ENCODE measurements at regions not wholly inside any gene's neighbourhood (a gene's known extent, or its start where the extent isn't known, plus 50 kb on each side); places are given as distances from the start of the nearest gene placed in this dataset.

GRCh38 chr5:77157732-77158532 is 52.5 kb upstream of the PDE8B start:
- no peak overlapping the region for H3K27ac ChIP-seq (ENCODE audit: low read depth, low read length)
- no peaks in the 10 kb centered on the region for H3K9me3 ChIP-seq (ENCODE audit: control insufficient read depth, insufficient read depth, low read length)
- POLR2A ChIA-PET, result no interaction called here
- no peaks in the 10 kb centered on the region for H3K27me3 ChIP-seq (ENCODE audit: control insufficient read depth, insufficient read depth, low read length)
- CTCF ChIA-PET, result interaction anchor here (2.8 kb wide), 1 partner anchor 13 kb away, joined by 22 read pairs; no protein-coding TSS in a partner anchor
- DNase-seq (ENCODE audit: low read depth, low spot score), result no peak
- TF ChIP-seq, protein P1, sequence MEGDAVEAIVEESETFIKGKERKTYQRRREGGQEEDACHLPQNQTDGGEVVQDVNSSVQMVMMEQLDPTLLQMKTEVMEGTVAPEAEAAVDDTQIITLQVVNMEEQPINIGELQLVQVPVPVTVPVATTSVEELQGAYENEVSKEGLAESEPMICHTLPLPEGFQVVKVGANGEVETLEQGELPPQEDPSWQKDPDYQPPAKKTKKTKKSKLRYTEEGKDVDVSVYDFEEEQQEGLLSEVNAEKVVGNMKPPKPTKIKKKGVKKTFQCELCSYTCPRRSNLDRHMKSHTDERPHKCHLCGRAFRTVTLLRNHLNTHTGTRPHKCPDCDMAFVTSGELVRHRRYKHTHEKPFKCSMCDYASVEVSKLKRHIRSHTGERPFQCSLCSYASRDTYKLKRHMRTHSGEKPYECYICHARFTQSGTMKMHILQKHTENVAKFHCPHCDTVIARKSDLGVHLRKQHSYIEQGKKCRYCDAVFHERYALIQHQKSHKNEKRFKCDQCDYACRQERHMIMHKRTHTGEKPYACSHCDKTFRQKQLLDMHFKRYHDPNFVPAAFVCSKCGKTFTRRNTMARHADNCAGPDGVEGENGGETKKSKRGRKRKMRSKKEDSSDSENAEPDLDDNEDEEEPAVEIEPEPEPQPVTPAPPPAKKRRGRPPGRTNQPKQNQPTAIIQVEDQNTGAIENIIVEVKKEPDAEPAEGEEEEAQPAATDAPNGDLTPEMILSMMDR (IDR thresholded peaks at IDR 0.05; ENCODE audit: low read depth, low read length), result no peak
- no peak overlapping the region for H3K4me3 ChIP-seq (ENCODE audit: low read depth, low read length)

DNA sequence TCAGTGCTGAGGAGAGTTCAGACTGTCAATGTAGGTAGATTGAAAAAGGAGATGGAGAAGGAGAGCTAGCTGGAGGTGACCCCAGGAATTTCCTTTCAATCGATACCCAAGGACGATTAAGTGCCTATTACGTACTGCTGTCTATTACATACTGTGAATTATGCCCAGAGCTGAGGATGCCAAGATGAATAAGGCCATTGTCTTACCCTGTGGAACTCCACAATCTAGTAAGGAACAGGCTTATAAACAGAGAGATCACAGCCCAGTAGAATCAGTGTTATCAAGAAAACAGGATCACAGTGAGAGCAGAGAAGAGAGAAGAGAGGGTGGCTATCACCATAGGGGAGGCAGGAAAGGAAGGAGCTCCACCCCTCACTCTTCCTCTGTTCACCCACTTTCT is 54.1 kb upstream of the PDE8B start:
- DNase-seq (ENCODE audit: low read depth, low spot score), result no peak
- ChIA-PET CTCF (interaction anchor here (1.8 to 2.8 kb wide), 2 partner anchors 12 to 336 kb away, joined by 10 to 22 read pairs; partner anchors contain the start of gene WDR41), POLR2A (no interaction called here)
- H3K9me3 ChIP-seq (ENCODE audit: control insufficient read depth, insufficient read depth, low read length), result no peaks in the 10 kb centered on the region
- TF ChIP-seq, protein P1 (IDR thresholded peaks at IDR 0.05; ENCODE audit: low read depth, low read length), result no peak
- H3K27me3 ChIP-seq (ENCODE audit: control insufficient read depth, insufficient read depth, low read length), result no peaks in the 10 kb centered on the region
- no peak overlapping the region for H3K4me3 ChIP-seq (ENCODE audit: low read depth, low read length)
- no peak overlapping the region for H3K27ac ChIP-seq (ENCODE audit: low read depth, low read length)

DNA sequence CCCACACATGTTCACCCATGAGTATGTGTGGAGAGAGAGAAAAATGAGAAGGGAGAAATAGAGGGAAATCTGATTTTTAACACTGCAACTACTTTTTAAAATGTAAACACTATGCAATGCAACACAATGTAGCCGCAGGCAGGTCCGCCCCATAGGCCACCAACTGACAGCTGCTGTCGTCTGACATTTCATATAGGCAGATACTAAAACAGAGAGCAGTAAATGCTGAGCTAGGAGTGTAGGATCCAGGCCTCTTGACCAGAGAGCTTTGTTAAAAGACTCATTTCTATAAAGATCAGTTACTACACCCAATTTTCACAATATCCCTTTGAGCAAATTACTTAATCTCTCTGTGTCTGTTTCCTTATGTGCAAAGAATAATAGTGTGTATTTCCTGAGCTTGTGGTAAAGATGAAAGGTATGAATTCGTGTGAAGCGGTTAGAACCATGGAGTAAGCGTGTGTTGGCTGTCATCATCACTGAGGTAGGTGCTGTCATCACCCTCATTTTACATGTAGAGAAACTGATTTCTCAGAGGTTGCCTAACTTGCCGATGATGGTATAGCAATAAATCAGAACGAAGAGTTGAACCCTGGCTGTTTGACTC is 55.2 kb upstream of the PDE8B start:
- Histone ChIP-seq H3K27ac (ENCODE audit: low read depth, low read length) (no peak overlapping the region), H3K9me3 (ENCODE audit: control insufficient read depth, insufficient read depth, low read length) (no peaks in the 10 kb centered on the region), H3K4me3 (ENCODE audit: low read depth, low read length) (no peak overlapping the region), H3K27me3 (ENCODE audit: control insufficient read depth, insufficient read depth, low read length) (no peaks in the 10 kb centered on the region)
- TF ChIP-seq, protein P1 (IDR thresholded peaks at IDR 0.05; ENCODE audit: low read depth, low read length), result no peak
- DNase-seq (ENCODE audit: low read depth, low spot score), result no peak
- ChIA-PET POLR2A (no interaction called here), CTCF (interaction anchor here (1.8 to 2.8 kb wide), 2 partner anchors 10 to 337 kb away, joined by 10 to 22 read pairs; partner anchors contain the start of gene WDR41)

DNA sequence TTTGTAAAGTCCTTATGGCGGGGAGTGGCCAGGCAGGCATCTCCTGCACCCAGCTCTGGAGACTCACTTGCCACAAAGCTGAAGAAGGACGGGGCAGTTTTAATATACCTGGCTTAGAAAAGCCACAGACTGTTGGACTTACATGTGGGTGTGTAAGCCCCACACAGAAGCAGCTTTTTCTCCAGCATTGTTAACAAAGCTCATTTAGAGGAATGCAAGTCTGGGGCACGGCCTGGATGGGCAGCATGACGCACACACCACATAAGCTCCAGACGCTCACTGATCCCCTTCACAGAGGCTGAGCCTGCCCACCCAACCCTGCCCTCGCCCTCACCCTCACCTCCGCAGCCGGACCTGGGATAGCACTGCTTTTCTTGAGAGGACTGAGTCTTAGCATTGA is 58.0 kb upstream of the PDE8B start:
- Histone ChIP-seq H3K9me3 (ENCODE audit: control insufficient read depth, insufficient read depth, low read length) (no peaks in the 10 kb centered on the region), H3K27ac (ENCODE audit: low read depth, low read length) (no peak overlapping the region), H3K27me3 (ENCODE audit: control insufficient read depth, insufficient read depth, low read length) (no peaks in the 10 kb centered on the region), H3K4me3 (ENCODE audit: low read depth, low read length) (no peak overlapping the region)
- no peak for DNase-seq (ENCODE audit: low read depth, low spot score)
- ChIA-PET CTCF (interaction anchor here (0.9 to 1.0 kb wide), 2 partner anchors 8 to 24 kb away, joined by 3 to 4 read pairs; no protein-coding TSS in a partner anchor), POLR2A (interaction anchor here (0.5 kb wide), 1 partner anchor 558 kb away, joined by 3 read pairs; no protein-coding TSS in a partner anchor)
- TF ChIP-seq, protein P1 (IDR thresholded peaks at IDR 0.05; ENCODE audit: low read depth, low read length), result no peak

DNA sequence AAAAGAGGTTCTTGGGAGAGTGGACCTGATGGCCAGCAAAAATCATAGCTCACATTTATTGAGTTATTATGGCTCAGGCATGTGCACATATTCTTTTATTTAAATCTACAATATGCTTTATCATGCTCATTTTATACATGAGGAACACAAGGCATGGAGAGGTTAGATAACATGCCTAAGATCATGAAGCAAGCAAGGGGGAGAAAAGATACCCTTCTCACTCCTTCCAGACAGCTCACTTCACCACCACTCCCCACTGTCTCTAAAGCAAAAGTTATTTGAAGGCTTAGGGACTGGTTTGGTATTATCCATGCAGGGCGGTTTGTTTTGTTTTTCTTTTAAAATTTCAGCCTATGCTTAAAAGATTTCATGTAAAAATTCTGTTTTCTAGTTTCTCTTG is 59.0 kb upstream of the PDE8B start:
- no peaks in the 10 kb centered on the region for H3K9me3 ChIP-seq (ENCODE audit: control insufficient read depth, insufficient read depth, low read length)
- H3K27ac ChIP-seq (ENCODE audit: low read depth, low read length), result no peak overlapping the region
- TF ChIP-seq, protein P1 (IDR thresholded peaks at IDR 0.05; ENCODE audit: low read depth, low read length), result no peak
- ChIA-PET POLR2A (no interaction called here), CTCF (interaction anchor here (1.6 kb wide), 1 partner anchor 341 kb away, joined by 8 read pairs; the partner anchor contains the start of gene WDR41)
- H3K4me3 ChIP-seq (ENCODE audit: low read depth, low read length), result no peak overlapping the region
- no peaks in the 10 kb centered on the region for H3K27me3 ChIP-seq (ENCODE audit: control insufficient read depth, insufficient read depth, low read length)
- DNase-seq (ENCODE audit: low read depth, low spot score), result no peak
